ENCODE measurements at regions not wholly inside any gene's neighbourhood (a gene's known extent, or its start where the extent isn't known, plus 50 kb on each side); places are given as distances from the start of the nearest gene placed in this dataset.

DNA sequence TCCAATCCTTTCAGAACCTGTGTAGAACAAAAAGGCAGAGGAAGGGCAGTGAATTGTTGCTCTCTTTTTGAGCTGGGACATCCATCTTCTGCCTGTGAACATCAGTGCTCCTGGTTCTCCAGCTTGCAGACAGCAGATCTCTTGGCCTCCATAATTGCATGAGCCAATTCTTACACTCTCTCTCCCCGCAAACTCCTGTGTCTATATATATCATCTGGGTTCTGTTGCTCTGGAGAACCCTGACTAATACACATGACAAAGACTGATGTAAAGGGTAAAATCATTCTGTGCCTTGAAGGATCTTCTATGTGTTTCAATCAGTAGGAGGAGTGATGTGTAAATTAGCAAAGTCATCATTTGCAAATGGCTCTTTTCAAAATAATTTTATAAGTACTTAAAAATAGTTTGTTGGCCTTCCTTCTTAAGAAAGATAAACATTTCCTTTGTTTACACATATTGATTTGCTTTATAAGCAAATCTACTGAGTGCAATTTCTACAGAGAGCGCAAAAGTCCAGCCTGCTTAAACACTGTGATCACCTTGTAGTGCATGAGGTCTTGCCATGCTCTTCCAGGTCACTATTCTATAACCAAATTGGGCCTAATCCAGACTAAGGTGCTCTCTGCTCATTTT is 154.9 kb upstream of the ANKRD28 start:
- no peak for DNase-seq (ENCODE audit: low read depth, low spot score)
- Histone ChIP-seq H3K9ac (ENCODE audit: insufficient read length) (no peak overlapping the region), H3K27ac (no peak overlapping the region), H3K4me3 (no peak overlapping the region), H3K9me3 (ENCODE audit: low read depth, low read length) (no peaks in the 10 kb centered on the region), H3K36me3 (ENCODE audit: insufficient read depth, low read length) (no peaks in the 10 kb centered on the region)
- TF ChIP-seq POLR2AphosphoS5 (IDR thresholded peaks at IDR 0.05; ENCODE audit: borderline replicate concordance, low read depth, low read length) (no peak), FOXP2 (optimal IDR thresholded peaks at IDR 0.05; ENCODE audit: control extremely low read depth, extremely low read length, insufficient read depth) (no peak), EZH2 (IDR thresholded peaks at IDR 0.05) (no peak)

DNA sequence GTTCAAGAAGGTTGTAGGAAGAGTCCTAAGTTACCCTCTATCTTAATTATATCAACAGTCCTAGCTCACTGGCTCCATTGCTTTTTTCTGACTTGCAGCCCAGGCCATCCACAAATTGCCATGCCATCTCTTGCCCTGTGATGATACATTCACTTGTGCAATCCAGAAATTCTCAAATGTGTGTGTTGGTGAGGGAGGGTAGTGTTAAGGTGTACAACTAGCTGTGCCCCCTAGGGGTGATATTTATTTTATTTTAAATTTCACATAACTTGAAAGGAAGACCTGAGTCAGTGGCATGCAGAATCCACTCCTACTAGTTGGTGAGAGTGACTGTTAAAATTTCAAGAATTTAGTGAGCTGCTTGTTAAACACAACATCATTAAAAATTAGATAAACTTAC is 156.1 kb upstream of the ANKRD28 start:
- no peaks in the 10 kb centered on the region for H3K9me3 ChIP-seq (ENCODE audit: low read depth, low read length)
- TF ChIP-seq FOXP2 (optimal IDR thresholded peaks at IDR 0.05; ENCODE audit: control extremely low read depth, extremely low read length, insufficient read depth) = no peak
- no peak for TF ChIP-seq POLR2AphosphoS5 (IDR thresholded peaks at IDR 0.05; ENCODE audit: borderline replicate concordance, low read depth, low read length)
- no peak for TF ChIP-seq EZH2 (IDR thresholded peaks at IDR 0.05)
- no peak for DNase-seq (ENCODE audit: low read depth, low spot score)

DNA sequence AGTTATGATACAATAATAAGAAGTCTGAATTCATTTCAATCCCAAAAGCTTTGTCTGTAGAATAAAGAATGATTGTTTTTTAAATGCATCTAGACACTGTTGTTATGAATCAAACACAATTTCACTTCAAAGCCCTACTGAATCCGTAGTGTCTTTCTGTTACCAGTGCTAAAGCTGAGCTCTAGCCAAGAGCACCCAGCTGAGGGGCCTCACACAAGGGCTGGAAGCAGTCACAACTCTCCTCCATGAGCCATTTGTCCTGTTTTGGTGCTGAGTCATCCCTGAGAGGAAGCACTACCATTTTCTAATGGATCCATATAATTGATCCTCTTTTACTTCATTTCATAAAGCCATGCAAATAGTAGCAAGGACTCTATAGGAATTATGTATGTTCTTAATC is 158.2 kb upstream of the ANKRD28 start:
- TF ChIP-seq POLR2AphosphoS5 (IDR thresholded peaks at IDR 0.05; ENCODE audit: borderline replicate concordance, low read depth, low read length) (no peak), FOXP2 (optimal IDR thresholded peaks at IDR 0.05; ENCODE audit: control extremely low read depth, extremely low read length, insufficient read depth) (no peak), EZH2 (IDR thresholded peaks at IDR 0.05) (no peak)
- Histone ChIP-seq H3K9me3 (ENCODE audit: low read depth, low read length) (no peaks in the 10 kb centered on the region), H3K4me3 (no peak overlapping the region), H3K27ac (no peak overlapping the region), H3K9ac (ENCODE audit: insufficient read length) (no peak overlapping the region), H3K36me3 (ENCODE audit: insufficient read depth, low read length) (no peaks in the 10 kb centered on the region)
- DNase-seq (ENCODE audit: low read depth, low spot score) = no peak

More for the DNA sequence above, 156.1 kb upstream of the ANKRD28 start:
- Histone ChIP-seq H3K9ac (ENCODE audit: insufficient read length) (no peak overlapping the region), H3K4me3 (no peak overlapping the region), H3K27ac (no peak overlapping the region), H3K36me3 (ENCODE audit: insufficient read depth, low read length) (no peaks in the 10 kb centered on the region)

DNA sequence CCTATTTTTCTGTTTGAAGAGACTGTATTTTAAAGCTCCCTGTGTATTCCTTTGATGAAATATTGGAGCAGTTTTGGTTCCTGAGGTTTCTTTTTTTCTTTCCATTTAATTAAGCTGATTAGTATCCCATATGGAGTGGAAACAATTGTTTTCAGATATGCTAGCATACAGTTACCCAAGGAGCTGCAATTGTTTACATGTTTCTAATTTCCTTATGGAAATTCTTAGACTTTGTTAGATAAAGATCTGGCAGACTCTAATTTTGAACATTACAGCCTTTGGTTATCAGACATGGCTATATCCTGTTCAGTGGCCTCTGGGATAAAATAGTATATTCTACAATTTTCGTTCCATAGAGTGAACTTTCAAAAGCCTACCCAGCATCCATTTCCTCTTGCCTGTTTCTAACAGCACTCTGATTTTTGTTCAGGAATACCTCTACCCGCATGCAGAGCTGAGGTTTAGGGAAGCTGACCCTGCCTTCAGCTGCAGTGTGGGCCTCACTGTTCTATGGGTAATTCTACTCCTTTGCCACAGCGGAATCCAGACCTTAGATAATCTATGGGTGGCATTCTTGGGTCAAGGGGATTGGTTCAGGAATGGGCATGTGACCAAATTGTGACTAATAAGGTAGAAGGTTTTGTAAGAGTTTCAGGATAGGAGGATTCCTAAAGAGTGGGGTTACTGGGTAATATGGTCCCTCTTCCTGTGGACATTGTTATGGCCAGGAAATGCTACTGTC is 161.1 kb upstream of the ANKRD28 start:
- Histone ChIP-seq H3K9ac (ENCODE audit: insufficient read length) (no peak overlapping the region), H3K36me3 (ENCODE audit: insufficient read depth, low read length) (no peaks in the 10 kb centered on the region), H3K27ac (no peak overlapping the region), H3K9me3 (ENCODE audit: low read depth, low read length) (no peaks in the 10 kb centered on the region), H3K4me3 (no peak overlapping the region)
- DNase-seq (ENCODE audit: low read depth, low spot score) = no peak
- no peak for TF ChIP-seq FOXP2 (optimal IDR thresholded peaks at IDR 0.05; ENCODE audit: control extremely low read depth, extremely low read length, insufficient read depth)
- TF ChIP-seq EZH2 (IDR thresholded peaks at IDR 0.05) = no peak
- TF ChIP-seq POLR2AphosphoS5 (IDR thresholded peaks at IDR 0.05; ENCODE audit: borderline replicate concordance, low read depth, low read length) = no peak

DNA sequence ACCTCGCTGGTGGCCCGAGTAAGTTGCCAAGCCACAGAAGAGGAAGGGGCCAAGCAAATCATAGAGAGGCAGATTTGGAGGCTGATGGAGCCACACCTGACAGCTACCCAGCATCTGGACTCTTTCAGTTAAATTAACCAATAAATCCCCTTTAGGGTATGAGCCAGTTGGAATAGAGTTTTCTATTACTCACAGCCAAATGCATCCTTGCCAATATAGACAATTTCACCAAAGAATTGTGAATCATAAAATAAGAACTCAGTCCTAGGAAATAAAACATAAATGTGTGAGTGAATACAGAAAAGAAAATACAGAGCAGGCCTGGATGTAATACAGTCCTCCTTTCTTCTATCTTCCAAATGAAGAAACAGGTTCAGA is 161.6 kb upstream of the ANKRD28 start:
- Histone ChIP-seq H3K9me3 (ENCODE audit: low read depth, low read length) (no peaks in the 10 kb centered on the region), H3K36me3 (ENCODE audit: insufficient read depth, low read length) (no peaks in the 10 kb centered on the region), H3K9ac (ENCODE audit: insufficient read length) (no peak overlapping the region), H3K27ac (no peak overlapping the region), H3K4me3 (no peak overlapping the region)
- no peak for TF ChIP-seq EZH2 (IDR thresholded peaks at IDR 0.05)
- TF ChIP-seq POLR2AphosphoS5 (IDR thresholded peaks at IDR 0.05; ENCODE audit: borderline replicate concordance, low read depth, low read length) = no peak
- TF ChIP-seq FOXP2 (optimal IDR thresholded peaks at IDR 0.05; ENCODE audit: control extremely low read depth, extremely low read length, insufficient read depth) = no peak
- DNase-seq (ENCODE audit: low read depth, low spot score) = no peak

DNA sequence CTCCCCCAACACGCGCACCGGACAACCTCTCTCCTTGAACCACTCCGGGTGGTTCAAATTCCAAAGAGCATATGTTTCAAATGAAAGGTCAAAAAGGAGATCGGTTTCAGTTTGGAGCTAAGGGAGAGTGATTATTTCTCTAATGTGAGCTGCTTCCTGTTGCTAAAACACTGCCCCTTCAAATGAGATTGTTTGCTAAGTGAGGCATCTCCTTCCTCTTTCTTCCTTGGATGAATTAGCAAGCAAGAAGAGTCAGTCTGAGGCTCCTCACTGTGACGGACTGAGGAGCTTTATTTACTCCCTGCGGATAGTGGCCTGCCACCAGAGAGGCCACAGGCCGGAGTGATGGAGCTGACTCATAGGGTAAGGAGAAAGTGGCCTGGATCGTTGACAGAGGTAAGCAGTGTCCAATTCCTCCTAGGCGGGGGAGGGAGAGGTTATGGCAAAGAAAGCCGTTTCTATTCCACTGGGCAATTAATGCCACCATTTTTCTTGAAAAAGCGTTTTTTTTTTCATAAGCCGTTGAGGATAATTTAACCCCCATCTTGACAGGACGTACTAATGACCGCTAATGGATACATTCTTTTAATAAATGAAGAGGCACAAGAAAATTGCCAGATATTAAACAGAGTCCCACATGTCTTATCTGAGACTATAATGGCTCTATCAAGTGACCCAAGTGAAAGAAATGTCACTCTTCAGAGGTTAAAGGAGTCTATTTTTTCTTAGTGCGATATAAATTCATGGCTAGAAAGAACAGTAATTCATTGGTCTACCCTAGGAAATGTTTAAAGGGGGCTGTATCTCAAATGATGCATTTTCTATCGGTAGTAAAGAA is 167.0 kb upstream of the ANKRD28 start:
- TF ChIP-seq POLR2AphosphoS5 (IDR thresholded peaks at IDR 0.05; ENCODE audit: borderline replicate concordance, low read depth, low read length) (no peak), EZH2 (IDR thresholded peaks at IDR 0.05) (no peak), FOXP2 (optimal IDR thresholded peaks at IDR 0.05; ENCODE audit: control extremely low read depth, extremely low read length, insufficient read depth) (no peak)
- H3K4me3 ChIP-seq = no peak overlapping the region

DNA sequence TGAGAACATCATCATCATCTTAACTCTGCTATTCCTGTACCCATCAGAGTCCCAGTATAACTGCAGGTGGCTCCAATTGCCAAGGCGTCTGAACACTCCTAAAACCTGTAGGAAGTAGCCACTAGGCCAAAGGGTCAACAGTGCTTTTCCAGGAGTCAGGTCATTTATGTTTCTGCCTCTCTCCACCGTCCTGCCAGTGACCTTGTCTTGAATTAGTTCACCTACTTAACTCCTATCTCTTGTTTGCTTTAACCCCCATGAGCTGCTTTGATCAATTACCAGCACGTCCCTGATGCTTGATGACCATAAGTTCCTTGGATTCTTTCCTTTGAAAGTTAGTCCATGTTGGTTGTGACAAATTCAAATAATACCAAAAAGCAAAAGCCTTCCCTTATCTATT is 169.8 kb upstream of the ANKRD28 start:
- DNase-seq (ENCODE audit: low read depth, low spot score) = no peak
- TF ChIP-seq POLR2AphosphoS5 (IDR thresholded peaks at IDR 0.05; ENCODE audit: borderline replicate concordance, low read depth, low read length) = no peak
- TF ChIP-seq FOXP2 (optimal IDR thresholded peaks at IDR 0.05; ENCODE audit: control extremely low read depth, extremely low read length, insufficient read depth) = no peak
- TF ChIP-seq EZH2 (IDR thresholded peaks at IDR 0.05) = no peak
- Histone ChIP-seq H3K36me3 (ENCODE audit: insufficient read depth, low read length) (no peaks in the 10 kb centered on the region), H3K4me3 (no peak overlapping the region), H3K9ac (ENCODE audit: insufficient read length) (no peak overlapping the region), H3K9me3 (ENCODE audit: low read depth, low read length) (no peaks in the 10 kb centered on the region), H3K27ac (no peak overlapping the region)

More for the DNA sequence above, 167.0 kb upstream of the ANKRD28 start:
- no peak overlapping the region for H3K27ac ChIP-seq
- H3K36me3 ChIP-seq (ENCODE audit: insufficient read depth, low read length) = no peaks in the 10 kb centered on the region
- no peak overlapping the region for H3K9ac ChIP-seq (ENCODE audit: insufficient read length)
- no peaks in the 10 kb centered on the region for H3K9me3 ChIP-seq (ENCODE audit: low read depth, low read length)
- DNase-seq (ENCODE audit: low read depth, low spot score) = no peak

All from SK-N-MC (cell line).